Activated B cell treated with CpG ODN at 0.5 μM for 24 hours (primary cell): ENCODE measurements at regions not wholly inside any gene's neighbourhood (a gene's known extent, or its start where the extent isn't known, plus 50 kb on each side); places are given as distances from the start of the nearest gene placed in this dataset.

Source experiments
- ATAC-seq: fragments of 200-7000 bp; cut with Tn5 transposase; one replicate; pipeline ENCODE4 v1.10.0; 2021; ENCODE audit warnings: low read depth, mild to moderate bottlenecking, moderate library complexity
- CTCF ChIA-PET: fragments of 350-600 bp; sonication (Branson Sonifier 250); formaldehyde crosslinking; loops from one replicate; lab custom pipeline; 2021; ENCODE audit warnings: antibody characterized with exemption; lab: Charles Lee
- POLR2A ChIA-PET: fragments of 350-600 bp; sonication (Branson Sonifier 250); formaldehyde crosslinking; loops from one replicate; lab custom pipeline; 2021; ENCODE audit warnings: antibody characterized with exemption; lab: Charles Lee
- DNase-seq: peaks from one replicate; pipeline ENCODE4 v3.0.0; 2022
- H3K27ac Mint-ChIP-seq: one replicate; pipeline ENCODE4 v1.8.0; 2020; ENCODE audit warnings: mixed read lengths
- H3K27me3 Mint-ChIP-seq: one replicate; pipeline ENCODE4 v1.8.0; 2021; ENCODE audit warnings: mixed read lengths
- H3K36me3 Mint-ChIP-seq: one replicate; pipeline ENCODE4 v1.8.0; 2021; ENCODE audit warnings: low read depth, mixed read lengths
- H3K4me1 Mint-ChIP-seq: one replicate; pipeline ENCODE4 v1.8.0; 2021; ENCODE audit warnings: mixed read lengths
- H3K4me3 Mint-ChIP-seq: one replicate; pipeline ENCODE4 v1.8.0; 2020; ENCODE audit warnings: mild to moderate bottlenecking, mixed read lengths
- H3K9me3 Mint-ChIP-seq: one replicate; pipeline ENCODE4 v1.8.0; 2020; ENCODE audit warnings: mixed read lengths
- CTCF ChIP-seq: fragments of 200-600 bp; IDR thresholded peaks from one replicate; pipeline ENCODE4 v1.8.0; 2022; ENCODE audit warnings: antibody characterized with exemption, mild to moderate bottlenecking
- intact Hi-C: fragments of 100-400 bp; cut with micrococcal nuclease; formaldehyde crosslinking; loops from one replicate; pipeline ENCODE4 v1.15.1; 2024

- H3K27ac Mint-ChIP-seq = no peak overlapping the region
- no peak for TF ChIP-seq CTCF
- no peaks in the 10 kb centered on the region for H3K27me3 Mint-ChIP-seq
- POLR2A ChIA-PET = no interaction called here
- DNase-seq = no peak
- no peaks in the 10 kb centered on the region for H3K36me3 Mint-ChIP-seq
- no peak overlapping the region for H3K4me3 Mint-ChIP-seq
- CTCF ChIA-PET = no interaction called here
- intact Hi-C loops = no loop called here
- no peaks in the 10 kb centered on the region for H3K4me1 Mint-ChIP-seq
- no peak for ATAC-seq
- peaks cover 2% of the 10 kb centered on the region for H3K9me3 Mint-ChIP-seq
These were observed 382.1 kb upstream of the CDH18 start for GRCh38 chr5:20370061-20370460.

- H3K27me3 Mint-ChIP-seq = no peaks in the 10 kb centered on the region
- ATAC-seq = no peak
- POLR2A ChIA-PET = no interaction called here
- H3K36me3 Mint-ChIP-seq = no peaks in the 10 kb centered on the region
- peaks cover 2% of the 10 kb centered on the region for H3K9me3 Mint-ChIP-seq
- H3K27ac Mint-ChIP-seq = no peak overlapping the region
- no peak for TF ChIP-seq CTCF
- no peak for DNase-seq
- CTCF ChIA-PET = no interaction called here
- H3K4me1 Mint-ChIP-seq = no peaks in the 10 kb centered on the region
- H3K4me3 Mint-ChIP-seq = no peak overlapping the region
- intact Hi-C loops = no loop called here
These were observed 381.5 kb upstream of the CDH18 start for GRCh38 chr5:20369518-20369885.

GRCh38 chr5:20368571-20369517 is 380.8 kb upstream of the CDH18 start:
- H3K27ac Mint-ChIP-seq = no peak overlapping the region
- ATAC-seq (no peak), DNase-seq (no peak)
- no peak for TF ChIP-seq CTCF
- ChIA-PET POLR2A (no interaction called here), CTCF (no interaction called here)
- peaks cover 2% of the 10 kb centered on the region for H3K9me3 Mint-ChIP-seq
- H3K4me1 Mint-ChIP-seq = no peaks in the 10 kb centered on the region
- intact Hi-C loops = no loop called here
- no peaks in the 10 kb centered on the region for H3K27me3 Mint-ChIP-seq
- no peak overlapping the region for H3K4me3 Mint-ChIP-seq
- no peaks in the 10 kb centered on the region for H3K36me3 Mint-ChIP-seq

- no peak for TF ChIP-seq CTCF
- DNase-seq = no peak
- Mint-ChIP-seq H3K27me3 (no peaks in the 10 kb centered on the region), H3K4me3 (no peak overlapping the region), H3K4me1 (no peaks in the 10 kb centered on the region), H3K27ac (no peak overlapping the region), H3K9me3 (peaks cover 2% of the 10 kb centered on the region), H3K36me3 (no peaks in the 10 kb centered on the region)
- intact Hi-C loops = no loop called here
- POLR2A ChIA-PET = no interaction called here
- CTCF ChIA-PET = no interaction called here
- no peak for ATAC-seq
These were observed 379.2 kb upstream of the CDH18 start for GRCh38 chr5:20367178-20367577.

- intact Hi-C loops = no loop called here
- DNase-seq (no peak), ATAC-seq (no peak)
- Mint-ChIP-seq H3K36me3 (no peaks in the 10 kb centered on the region), H3K4me1 (no peaks in the 10 kb centered on the region), H3K27ac (no peak overlapping the region), H3K4me3 (no peak overlapping the region), H3K27me3 (no peaks in the 10 kb centered on the region), H3K9me3 (peaks cover 4% of the 10 kb centered on the region)
- CTCF ChIA-PET = no interaction called here
- TF ChIP-seq CTCF = no peak
- POLR2A ChIA-PET = no interaction called here
These were observed 372.3 kb upstream of the CDH18 start for GRCh38 chr5:20360263-20360662.
